Upper lobe of left lung (tissue), 6 donors: ENCODE measurements at regions not wholly inside any gene's neighbourhood (a gene's known extent, or its start where the extent isn't known, plus 50 kb on each side); places are given as distances from the start of the nearest gene placed in this dataset.

Experiments used
- ATAC-seq, 2 donors: fragments of 200-7000 bp; cut with Tn5 transposase; one replicate each; pipeline ENCODE4 v1.9.1; 2022; ENCODE audit warnings: mild to moderate bottlenecking in 2 of 2, moderate library complexity in 2 of 2; ENCODE audit not compliant: low FRiP score in 2 of 2
- DNase-seq, 2 donors: peaks; one replicate each; pipeline ENCODE4 v3.0.0-alpha.2; 2019 to 2020
- H3K27ac ChIP-seq, 4 donors: fragments of 200-600 bp; sonication (generic); one replicate each; pipeline ENCODE4 v1.5.1; 2016 to 2019
- H3K27me3 ChIP-seq, 4 donors: fragments of 200-600 bp; sonication (generic); one replicate each; pipeline ENCODE4 v1.5.1; 2017 to 2019
- H3K36me3 ChIP-seq, 4 donors: fragments of 200-600 bp; sonication (generic); one replicate each; pipeline ENCODE4 v1.5.1; 2016 to 2019
- H3K4me1 ChIP-seq, 4 donors: fragments of 200-600 bp; sonication (generic); one replicate each; pipeline ENCODE4 v1.5.1; 2018 to 2019
- H3K4me3 ChIP-seq, 4 donors: fragments of 200-600 bp; sonication (generic); one replicate each; pipeline ENCODE4 v1.5.1; 2017 to 2019; ENCODE audit warnings: mild to moderate bottlenecking in 2 of 4, moderate library complexity in 1 of 4
- H3K9me3 ChIP-seq, 4 donors: fragments of 200-600 bp; sonication (generic); one replicate each; pipeline ENCODE4 v1.5.1; 2018 to 2019
- EP300 ChIP-seq, 4 donors: sonication (generic); formaldehyde crosslinking; IDR thresholded peaks; one replicate each; pipeline ENCODE4 v1.5.1; 2017; ENCODE audit warnings: antibody characterized with exemption in 4 of 4, control low read depth in 2 of 4
- POLR2A ChIP-seq, 4 donors: fragments of 450-650 bp; IDR thresholded peaks; one replicate each; pipeline ENCODE4 v1.5.1; 2016 to 2017; ENCODE audit warnings: antibody characterized with exemption in 4 of 4, mild to moderate bottlenecking in 2 of 4
- POLR2AphosphoS5 ChIP-seq, 2 donors: sonication (generic); formaldehyde crosslinking; IDR thresholded peaks; one replicate each; pipeline ENCODE4 v1.5.1; 2017; ENCODE audit warnings: antibody characterized with exemption in 2 of 2
- WGBS, 2 donors: methylation state at CpG; one replicate each; pipeline ENCODE4 v1.1.5; 2017 to 2018; 5-methylcytosine and 5-hydroxymethylcytosine counted together
- TF ChIP-seq, protein P1 (sequence below), 6 experiments: fragments of 450-650 bp in 4 of 6; fragments of 200-600 bp in 2 of 6; sonication (generic) in 2 of 6; IDR thresholded peaks; one replicate each; pipeline ENCODE4 v1.5.1; 2016 to 2019; ENCODE audit warnings: antibody characterized with exemption in 6 of 6
- donor health status: DM: no; HTN: no; CAD: no; lungs with moderate emphysema.
- donor health status: DM: no; HTN: yes; CAD: no; lungs with severe emphysema.

DNA sequence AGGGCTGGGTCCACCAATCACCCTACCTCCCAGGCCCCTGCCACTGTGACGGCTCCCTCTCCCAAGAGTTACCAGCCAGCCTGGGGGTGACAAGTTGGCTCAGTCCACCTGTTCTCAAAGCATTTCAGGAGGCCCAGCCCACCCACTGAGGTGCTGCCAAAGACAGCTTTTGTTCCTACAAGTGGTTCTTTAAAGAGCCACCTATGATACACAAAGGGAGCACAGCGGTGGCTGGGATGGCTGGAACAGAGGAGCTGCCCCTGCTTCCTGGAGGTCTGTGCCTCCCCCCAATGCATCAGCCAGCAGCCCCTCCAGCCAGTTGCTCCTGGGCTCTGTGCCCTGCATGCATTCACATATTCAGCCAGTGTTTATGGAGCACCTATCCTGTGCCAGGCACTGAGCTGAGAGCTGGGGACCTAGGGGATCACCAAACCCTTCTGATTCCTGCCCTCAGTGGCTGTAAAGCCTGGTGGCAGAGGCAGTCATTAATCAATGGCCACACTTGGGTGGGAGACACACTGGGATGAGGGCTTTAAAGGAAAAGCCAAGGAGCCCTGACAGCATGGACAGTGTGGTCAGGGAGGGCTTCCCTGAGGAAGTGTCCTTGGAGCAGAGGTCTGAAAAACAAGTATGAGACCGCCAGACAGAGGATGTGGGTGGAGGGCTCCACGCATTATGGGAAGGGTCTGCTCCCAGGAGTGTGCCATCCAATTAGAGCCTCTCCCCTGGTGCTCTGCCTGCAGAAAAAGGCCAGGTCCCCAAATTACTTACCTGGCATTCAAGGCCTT lies 107.1 kb upstream of the LINGO1 start:
- TF ChIP-seq, protein P1, sequence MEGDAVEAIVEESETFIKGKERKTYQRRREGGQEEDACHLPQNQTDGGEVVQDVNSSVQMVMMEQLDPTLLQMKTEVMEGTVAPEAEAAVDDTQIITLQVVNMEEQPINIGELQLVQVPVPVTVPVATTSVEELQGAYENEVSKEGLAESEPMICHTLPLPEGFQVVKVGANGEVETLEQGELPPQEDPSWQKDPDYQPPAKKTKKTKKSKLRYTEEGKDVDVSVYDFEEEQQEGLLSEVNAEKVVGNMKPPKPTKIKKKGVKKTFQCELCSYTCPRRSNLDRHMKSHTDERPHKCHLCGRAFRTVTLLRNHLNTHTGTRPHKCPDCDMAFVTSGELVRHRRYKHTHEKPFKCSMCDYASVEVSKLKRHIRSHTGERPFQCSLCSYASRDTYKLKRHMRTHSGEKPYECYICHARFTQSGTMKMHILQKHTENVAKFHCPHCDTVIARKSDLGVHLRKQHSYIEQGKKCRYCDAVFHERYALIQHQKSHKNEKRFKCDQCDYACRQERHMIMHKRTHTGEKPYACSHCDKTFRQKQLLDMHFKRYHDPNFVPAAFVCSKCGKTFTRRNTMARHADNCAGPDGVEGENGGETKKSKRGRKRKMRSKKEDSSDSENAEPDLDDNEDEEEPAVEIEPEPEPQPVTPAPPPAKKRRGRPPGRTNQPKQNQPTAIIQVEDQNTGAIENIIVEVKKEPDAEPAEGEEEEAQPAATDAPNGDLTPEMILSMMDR (IDR thresholded peaks at IDR 0.05): no peak
- DNase-seq (no peak), ATAC-seq (no peak)
- Histone ChIP-seq H3K4me1 (no peaks in the 10 kb centered on the region), H3K9me3 (no peaks in the 10 kb centered on the region), H3K27me3 (no peaks in the 10 kb centered on the region), H3K4me3 (no peak overlapping the region), H3K36me3 (no peaks in the 10 kb centered on the region), H3K27ac (no peak overlapping the region)
- WGBS, 2 donors: 52 to 58% methylated on average over 2 to 4 of the region's 4 CpGs

DNA sequence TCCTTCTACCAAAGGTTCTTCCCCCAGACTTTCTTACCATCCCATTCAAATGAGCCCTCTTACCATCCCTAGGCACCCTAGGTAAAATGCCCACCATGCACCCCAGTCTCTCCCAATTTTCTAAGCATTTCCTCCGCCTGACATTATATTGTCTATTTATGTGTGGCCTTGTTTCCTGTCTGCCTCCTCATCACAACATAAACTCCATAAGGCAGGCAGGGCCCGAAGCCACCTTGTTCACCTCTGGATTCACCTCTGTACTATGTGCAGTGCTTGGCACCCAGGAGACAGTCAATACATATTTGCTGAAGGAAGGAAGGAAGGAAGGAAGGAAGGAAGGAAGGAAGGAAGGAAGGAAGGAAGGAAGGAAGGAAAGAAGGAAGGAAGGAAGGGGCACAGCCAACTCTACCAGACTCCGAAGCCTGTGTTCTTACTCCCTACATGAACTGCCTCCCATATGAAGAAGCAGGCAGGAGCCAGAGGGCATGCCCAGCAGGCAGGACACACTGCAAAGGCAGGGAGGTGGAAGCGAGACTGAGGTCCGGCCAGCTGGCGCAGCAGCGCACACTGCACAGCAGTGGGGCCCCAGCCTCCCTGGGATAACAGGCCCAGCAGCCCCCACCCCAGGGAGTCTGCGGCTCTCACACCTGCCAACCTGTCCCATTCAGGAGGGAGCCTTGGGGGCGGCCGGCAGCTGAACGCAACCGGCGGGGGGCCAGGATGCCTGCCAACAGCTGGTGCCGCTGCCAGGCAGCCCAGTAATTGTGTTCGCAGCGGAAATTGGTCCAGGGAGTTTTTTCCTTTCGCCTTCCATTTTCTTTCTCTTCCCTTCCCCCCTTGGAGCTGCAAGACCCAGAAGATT lies 106.0 kb upstream of the LINGO1 start:
- no peak for ATAC-seq
- 44 to 51% methylated on average over 15 to 17 of the region's 17 CpGs for WGBS, 2 donors
- no peak for DNase-seq
- no peaks in the 10 kb centered on the region for H3K36me3 ChIP-seq
- H3K27ac ChIP-seq: no peak overlapping the region
- H3K4me1 ChIP-seq: no peaks in the 10 kb centered on the region
- H3K4me3 ChIP-seq: no peak overlapping the region
- TF ChIP-seq EP300 (IDR thresholded peaks at IDR 0.05): no peak
- TF ChIP-seq, protein P1 (IDR thresholded peaks at IDR 0.05): no peak
- no peak for TF ChIP-seq POLR2A (IDR thresholded peaks at IDR 0.05)
- no peaks in the 10 kb centered on the region for H3K9me3 ChIP-seq
- H3K27me3 ChIP-seq: no peaks in the 10 kb centered on the region

DNA sequence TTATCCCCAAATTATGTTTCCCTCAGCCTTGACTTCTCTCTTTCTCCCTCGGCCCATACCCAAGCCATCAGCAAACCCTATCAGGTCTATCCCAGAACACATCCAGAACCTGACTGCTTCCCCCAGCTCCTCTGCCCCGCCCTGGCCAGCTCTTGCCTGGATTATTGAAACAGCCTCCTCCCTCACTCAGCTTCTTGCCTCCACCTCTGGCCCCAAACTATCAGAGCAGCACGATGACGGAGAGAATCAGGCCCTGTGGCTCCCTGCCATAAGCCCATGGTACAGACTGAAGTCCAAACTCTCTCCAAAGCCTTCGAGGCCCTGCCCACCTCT lies 105.3 kb upstream of the LINGO1 start:
- 70 to 76% methylated on average over 5 of the region's 5 CpGs for WGBS, 2 donors
- Histone ChIP-seq H3K9me3 (no peaks in the 10 kb centered on the region), H3K36me3 (no peaks in the 10 kb centered on the region), H3K27ac (no peak overlapping the region), H3K27me3 (no peaks in the 10 kb centered on the region), H3K4me1 (no peaks in the 10 kb centered on the region), H3K4me3 (no peak overlapping the region)
- TF ChIP-seq POLR2A (IDR thresholded peaks at IDR 0.05) (no peak), EP300 (IDR thresholded peaks at IDR 0.05) (no peak), POLR2AphosphoS5 (IDR thresholded peaks at IDR 0.05) (no peak)
- TF ChIP-seq, protein P1 (IDR thresholded peaks at IDR 0.05): no peak
- no peak for ATAC-seq
- DNase-seq: no peak

DNA sequence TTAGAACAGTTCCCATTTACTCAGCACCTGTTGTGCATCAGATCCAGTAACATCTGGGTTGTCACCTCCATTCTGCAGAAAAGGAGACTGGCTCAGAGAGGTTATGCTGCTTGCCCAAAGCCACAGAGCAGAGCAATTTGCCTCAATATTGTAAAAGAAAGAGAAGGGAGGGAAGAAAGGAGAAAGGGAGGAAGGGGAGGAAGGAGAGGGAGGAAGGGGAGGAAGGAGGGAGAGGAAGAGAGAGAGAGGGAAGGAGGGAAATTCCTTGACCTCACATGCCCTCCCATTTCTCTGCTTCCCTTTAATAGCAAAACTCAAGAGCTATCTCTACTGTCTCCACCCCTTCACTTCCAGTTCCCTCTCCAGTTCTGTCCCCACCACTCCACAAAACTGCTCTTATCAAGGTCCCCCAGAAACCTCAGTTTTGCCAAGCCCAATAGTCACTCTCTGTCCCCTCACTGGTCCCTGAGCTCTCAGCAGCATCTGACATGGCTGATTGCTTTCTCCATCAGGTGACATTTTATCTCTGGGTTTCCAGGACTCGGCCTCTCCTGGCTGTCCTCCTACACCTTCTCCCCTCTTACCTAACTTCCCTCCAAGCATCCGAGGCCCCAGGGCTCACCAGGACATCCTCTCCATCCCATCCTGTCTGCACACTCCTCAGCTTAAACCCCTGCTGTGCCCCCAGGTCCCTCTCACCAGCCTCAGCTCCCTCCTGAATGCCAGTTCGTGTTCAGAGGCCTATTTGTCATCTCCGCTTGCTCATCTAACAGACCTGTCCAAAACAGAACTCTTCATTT lies 104.7 kb upstream of the LINGO1 start:
- no peaks in the 10 kb centered on the region for H3K27me3 ChIP-seq

More for the DNA sequence above, 104.7 kb upstream of the LINGO1 start:
- no peaks in the 10 kb centered on the region for H3K4me1 ChIP-seq
- no peak overlapping the region for H3K27ac ChIP-seq
- no peaks in the 10 kb centered on the region for H3K9me3 ChIP-seq
- no peaks in the 10 kb centered on the region for H3K36me3 ChIP-seq
- ATAC-seq: no peak
- WGBS, 2 donors: 64 to 65% methylated on average over 4 of the region's 4 CpGs
- TF ChIP-seq POLR2A (IDR thresholded peaks at IDR 0.05): no peak
- no peak for TF ChIP-seq POLR2AphosphoS5 (IDR thresholded peaks at IDR 0.05)
- TF ChIP-seq, protein P1 (IDR thresholded peaks at IDR 0.05): no peak
- no peak for TF ChIP-seq EP300 (IDR thresholded peaks at IDR 0.05)
- no peak for DNase-seq
- H3K4me3 ChIP-seq: no peak overlapping the region
